NCI-H2029 treated with DMSO at 0.1 percent for 48 hours (cell line): ENCODE measurements at regions not wholly inside any gene's neighbourhood (a gene's known extent, or its start where the extent isn't known, plus 50 kb on each side); places are given as distances from the start of the nearest gene placed in this dataset.

Source experiments
- DNase-seq: peaks from one replicate; lab custom pipeline; 2025; lab: John Stamatoyannopoulos, UW

DNA sequence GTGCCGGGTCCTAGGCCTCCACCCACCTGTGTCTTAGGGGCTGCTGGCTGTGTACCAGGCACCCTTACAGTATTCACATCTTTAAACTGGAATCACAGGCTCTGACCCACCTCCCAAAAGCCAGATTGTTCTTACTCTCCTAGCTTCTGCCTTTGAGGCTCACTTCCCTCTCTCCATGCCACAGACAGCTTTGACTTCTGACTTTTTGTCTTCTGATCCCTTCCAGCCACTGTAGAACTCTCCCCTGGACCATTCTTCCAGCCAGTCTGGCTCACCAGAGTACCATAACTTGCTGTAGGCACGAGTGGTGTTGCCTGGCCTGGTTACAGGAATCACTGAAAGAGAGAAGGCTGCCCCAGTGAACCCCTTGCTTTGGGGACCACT is 58.1 kb upstream of the STUM start:
- DNase-seq, result no peak

DNA sequence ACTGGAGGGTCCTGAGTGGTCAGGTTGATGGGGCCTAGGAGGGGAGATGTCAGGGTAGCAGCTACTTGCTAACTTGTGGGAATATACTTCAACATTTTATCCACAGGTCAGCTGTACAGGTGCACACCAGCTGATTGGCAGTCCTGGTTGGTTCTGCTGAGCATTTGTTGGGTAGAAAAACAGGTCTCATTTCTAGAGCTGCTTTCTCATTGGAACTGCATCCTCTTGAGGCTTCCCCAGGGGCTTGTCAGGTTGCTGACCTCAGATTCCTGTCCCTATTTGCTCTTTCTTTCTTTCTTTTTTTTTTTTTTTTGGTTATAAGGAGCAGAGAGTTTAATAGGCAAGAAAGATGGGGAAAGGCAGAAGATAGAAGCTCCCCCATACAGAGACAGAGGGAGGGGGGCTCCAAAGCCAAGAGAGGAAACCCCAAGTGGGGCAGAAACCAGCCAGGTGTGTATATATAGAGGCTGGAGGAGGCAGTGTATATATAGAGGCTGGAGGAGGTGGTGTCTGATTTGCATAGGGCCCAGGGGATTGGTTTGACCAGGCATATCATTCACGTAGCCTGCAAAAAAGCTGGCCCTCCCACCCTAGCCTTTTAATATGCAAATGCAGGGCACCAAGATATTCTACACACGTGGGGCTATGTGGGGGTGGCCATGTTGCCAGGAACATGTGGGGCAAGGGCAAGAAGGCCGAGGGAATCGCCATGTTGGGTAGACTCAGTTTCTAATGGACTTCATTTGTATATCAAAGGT is 57.3 kb upstream of the STUM start:
- no peak for DNase-seq

DNA sequence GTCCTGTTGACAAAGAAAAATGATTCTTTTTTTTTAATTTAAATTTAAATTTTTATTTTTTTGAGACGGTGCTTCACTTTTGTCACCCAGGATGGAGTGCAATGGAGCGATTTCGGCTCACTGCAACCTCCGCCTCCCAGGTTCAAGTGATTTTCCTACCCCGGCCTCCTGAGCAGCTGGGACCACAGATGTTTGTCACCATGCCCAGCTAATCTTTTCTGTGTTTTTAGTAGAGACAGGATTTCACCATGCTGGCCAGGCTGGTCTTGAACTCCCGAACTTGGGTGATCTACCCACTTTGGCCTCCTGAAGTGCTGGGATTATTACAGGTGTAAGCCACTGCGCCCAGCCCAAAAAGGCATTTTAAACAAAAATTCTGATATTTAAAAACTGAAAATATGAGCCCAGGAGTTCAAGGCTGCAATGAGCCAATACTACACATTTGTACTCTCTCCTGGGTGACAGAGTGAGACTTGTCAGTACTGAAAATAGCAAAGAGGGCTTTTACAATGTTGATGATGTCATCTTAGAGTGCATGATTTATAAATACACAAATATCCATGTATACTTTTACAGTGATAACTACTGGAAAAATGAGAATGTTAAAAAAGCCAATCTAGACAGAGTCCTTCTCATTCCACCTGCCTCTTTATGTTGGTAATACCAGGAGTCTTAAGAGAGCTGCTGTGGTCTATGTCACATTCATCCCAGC is 56.0 kb upstream of the STUM start:
- no peak for DNase-seq

DNA sequence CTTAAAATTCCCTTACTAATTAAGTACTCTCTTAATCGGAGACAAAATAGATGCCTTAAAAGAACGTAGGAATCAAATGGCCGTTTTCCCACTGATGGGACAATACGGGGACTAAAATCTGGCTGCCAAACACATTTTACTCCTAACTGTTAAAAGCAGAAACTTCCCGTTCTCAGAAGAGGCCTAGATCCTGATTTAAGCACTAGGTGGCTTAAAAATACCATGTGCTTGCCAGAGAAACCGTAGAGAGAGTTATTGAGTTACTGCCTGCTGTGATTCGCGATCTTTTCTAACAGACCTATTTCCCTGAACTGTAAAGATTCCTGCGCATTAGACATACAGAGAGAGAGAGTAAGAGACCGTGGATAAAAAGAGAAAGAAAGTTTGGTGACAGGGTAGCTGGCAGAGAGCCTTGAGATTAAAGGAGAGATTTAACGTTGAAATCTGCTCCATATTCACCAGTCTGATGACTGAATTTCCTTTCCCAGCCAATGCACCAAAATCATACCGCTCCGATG is 54.4 kb upstream of the STUM start:
- DNase-seq, result no peak

DNA sequence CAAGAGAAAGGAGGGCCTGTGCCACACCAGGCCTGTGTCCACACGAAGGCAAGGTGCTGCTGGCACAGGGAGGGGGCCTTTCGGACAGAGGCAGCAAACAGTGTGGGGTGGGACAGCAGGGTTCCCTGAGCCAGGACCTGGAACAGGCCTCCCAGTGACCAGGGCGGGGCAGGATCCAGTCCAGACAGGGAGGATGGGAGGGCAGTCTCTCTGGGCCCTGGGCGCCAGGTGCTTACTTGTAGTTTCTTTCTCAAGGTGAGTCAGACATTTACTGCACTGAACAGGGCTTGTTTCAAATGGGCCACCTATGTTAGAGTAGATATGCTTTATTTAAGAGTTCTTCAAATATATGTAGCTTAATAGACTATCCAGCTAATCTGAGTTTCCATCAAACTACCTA is 52.8 kb upstream of the STUM start:
- DNase-seq, result no peak

DNA sequence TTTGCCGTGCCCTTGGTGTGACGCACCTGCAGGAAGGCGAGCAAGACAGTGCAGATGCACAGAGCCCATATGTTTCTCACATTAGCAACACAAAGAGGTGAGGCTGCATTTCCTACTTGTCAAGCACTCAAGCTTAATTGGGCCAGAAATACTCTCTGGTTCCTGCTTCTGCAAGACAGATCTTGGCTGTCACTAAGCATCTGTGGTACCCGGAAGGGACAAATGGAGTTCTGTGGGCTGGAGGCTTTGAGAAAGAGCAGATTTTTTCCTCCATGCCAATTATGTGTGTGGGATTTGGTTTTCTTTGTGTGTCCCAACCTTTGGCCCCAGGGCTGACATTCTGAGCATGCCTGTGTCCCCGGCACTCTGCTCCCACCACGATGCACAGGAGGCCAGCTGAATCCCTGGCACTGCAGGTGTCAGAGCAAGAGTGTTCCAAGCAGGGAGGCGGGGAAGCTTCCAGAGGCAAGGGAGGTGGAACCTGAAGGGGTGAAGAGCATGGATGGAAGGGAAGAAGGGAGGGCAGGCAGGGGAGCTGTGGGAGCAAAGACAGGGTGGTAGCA is 52.0 kb upstream of the STUM start:
- no peak for DNase-seq

DNA sequence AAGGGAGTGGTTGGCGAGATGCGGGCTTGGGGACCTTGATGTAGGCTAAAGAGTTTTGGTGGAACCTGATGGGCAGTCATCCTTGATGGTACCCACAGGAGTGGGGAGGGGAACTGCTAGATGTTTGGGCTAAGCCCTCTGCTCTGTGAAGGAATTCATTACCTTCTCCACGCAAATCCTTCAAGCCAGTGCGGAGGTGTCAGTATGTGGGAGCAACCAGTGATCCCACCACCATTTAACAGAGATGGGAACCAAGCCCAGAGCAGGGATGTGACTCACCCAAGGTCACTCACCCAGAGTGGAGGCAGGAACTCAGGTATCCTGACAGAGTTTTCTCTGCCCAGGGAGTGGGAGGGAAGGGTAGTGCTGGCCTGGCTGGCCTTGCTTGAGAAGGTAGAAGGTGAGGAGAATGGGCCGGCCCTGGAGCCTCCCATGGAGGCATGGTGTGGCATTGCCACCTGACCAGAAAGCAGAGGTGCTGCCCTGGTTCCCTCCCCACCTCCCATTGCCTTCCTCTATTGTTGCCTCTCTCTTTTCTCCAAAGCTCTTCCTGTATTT is 51.2 kb upstream of the STUM start:
- no peak for DNase-seq

DNA sequence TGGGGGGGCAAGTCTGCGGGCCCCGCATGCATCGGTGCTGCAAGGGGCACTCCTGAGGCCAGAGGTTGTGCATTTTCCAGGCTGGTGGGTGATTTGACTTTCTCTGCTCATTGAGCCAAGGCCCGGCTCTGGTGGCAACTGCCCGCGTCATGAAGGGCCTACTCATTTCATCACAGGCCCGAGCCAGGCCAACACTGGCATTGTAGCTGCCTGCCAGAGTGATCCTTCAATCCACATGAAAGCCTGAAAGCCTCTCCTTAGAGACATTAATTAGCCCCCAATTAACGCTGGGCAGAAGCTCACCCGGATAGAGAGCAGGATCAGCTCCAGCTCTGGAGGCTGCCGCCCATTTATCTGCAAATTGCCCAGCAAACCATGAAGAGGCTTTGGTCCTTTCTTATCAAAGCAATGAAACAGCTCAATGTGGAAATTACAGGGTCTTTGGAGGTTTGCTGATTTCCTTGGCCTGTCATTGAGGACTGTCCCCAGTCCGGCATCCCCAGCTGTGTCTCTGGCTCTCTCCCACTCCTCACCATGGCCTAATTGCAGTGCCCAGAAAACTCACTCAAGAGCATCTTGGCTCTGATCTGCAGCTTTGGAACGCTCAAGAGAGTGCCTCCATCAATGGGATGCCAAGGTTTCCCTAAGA is 50.4 kb upstream of the STUM start:
- no peak for DNase-seq

DNA sequence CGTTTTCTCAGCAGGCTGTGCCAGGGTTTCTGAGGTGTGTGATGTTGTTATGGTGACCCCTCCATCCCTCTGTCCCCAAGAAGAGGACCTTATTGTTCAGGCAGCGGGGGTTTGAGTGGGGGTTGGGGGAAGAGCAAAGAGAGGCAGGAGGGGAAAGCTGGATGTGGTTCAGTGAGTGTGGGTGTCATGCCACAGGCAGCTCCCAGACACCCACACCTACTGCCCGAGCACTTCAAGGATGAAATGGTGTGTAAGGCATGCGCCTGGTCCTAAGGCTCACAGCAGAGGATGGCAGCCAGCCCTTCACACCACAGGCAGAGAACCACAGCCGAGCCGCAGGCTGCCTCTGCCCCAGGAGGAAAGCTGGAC is 49.9 kb upstream of the STUM start:
- no peak for DNase-seq
